Mesenchymal stem cell (in vitro differentiated cells and primary cell): ENCODE measurements at regions not wholly inside any gene's neighbourhood (a gene's known extent, or its start where the extent isn't known, plus 50 kb on each side); places are given as distances from the start of the nearest gene placed in this dataset.

Experiments used
- DNase-seq: peaks from one replicate; pipeline ENCODE4 v3.0.0-alpha.2; 2013
- H2AFZ ChIP-seq: one replicate; pipeline ENCODE4 v1.6.1; 2013; ENCODE audit warnings: low read depth, mild to moderate bottlenecking, control low read depth, inconsistent platforms, low read length, moderate library complexity
- H2AK5ac ChIP-seq: 2 replicates; pipeline ENCODE4 v1.6.1; 2013; ENCODE audit warnings: low read length, moderate library complexity, mild to moderate bottlenecking, inconsistent platforms; ENCODE audit not compliant: severe bottlenecking
- H2BK120ac ChIP-seq: one replicate; pipeline ENCODE4 v1.6.1; 2013; ENCODE audit warnings: low read depth, mild to moderate bottlenecking, inconsistent platforms, low read length, moderate library complexity
- H2BK12ac ChIP-seq, 2 experiments: one replicate each; pipeline ENCODE4 v1.6.1; 2013; ENCODE audit warnings: inconsistent platforms in 2 of 2, low read length in 2 of 2, mild to moderate bottlenecking in 2 of 2, moderate library complexity in 2 of 2, control low read depth in 1 of 2
- H2BK15ac ChIP-seq: one replicate; pipeline ENCODE4 v1.6.1; 2013; ENCODE audit warnings: mild to moderate bottlenecking, low read depth, inconsistent platforms; ENCODE audit not compliant: poor library complexity, severe bottlenecking
- H2BK5ac ChIP-seq: 2 replicates; pipeline ENCODE4 v1.6.1; 2013; ENCODE audit warnings: low read depth, mild to moderate bottlenecking, low read length, control low read depth, inconsistent platforms; ENCODE audit not compliant: poor library complexity, severe bottlenecking
- H3K14ac ChIP-seq, 2 experiments: one replicate each; pipeline ENCODE4 v1.6.1; 2013; ENCODE audit warnings: inconsistent platforms in 2 of 2, low read length in 2 of 2, control low read depth in 1 of 2, mild to moderate bottlenecking in 1 of 2, moderate library complexity in 1 of 2
- H3K18ac ChIP-seq, 2 experiments: one replicate each; pipeline ENCODE4 v1.6.1; 2013; ENCODE audit warnings: inconsistent platforms in 2 of 2, low read length in 2 of 2, control low read depth in 1 of 2, low read depth in 1 of 2, mild to moderate bottlenecking in 1 of 2
- H3K23ac ChIP-seq, 2 experiments: one replicate each; pipeline ENCODE4 v1.6.1; 2013; ENCODE audit warnings: inconsistent platforms in 2 of 2, low read length in 2 of 2, mild to moderate bottlenecking in 2 of 2, moderate library complexity in 2 of 2, control low read depth in 1 of 2
- H3K27ac ChIP-seq: 2 replicates; pipeline ENCODE4 v1.5.1; 2013; ENCODE audit warnings: mild to moderate bottlenecking, moderate library complexity, low read length, control low read depth, inconsistent platforms; ENCODE audit not compliant: poor library complexity, severe bottlenecking
- H3K27me3 ChIP-seq, 2 experiments: 2 replicates each; pipeline versions ENCODE4 v1.6.1 to v1.7.0; 2013; ENCODE audit warnings: low read length in 2 of 2, mild to moderate bottlenecking in 2 of 2, moderate library complexity in 2 of 2, control low read depth in 1 of 2, inconsistent platforms in 1 of 2; ENCODE audit not compliant: control insufficient read depth in 1 of 2, insufficient read depth in 1 of 2
- H3K36me3 ChIP-seq, 2 experiments: 2 replicates each; pipeline versions ENCODE4 v1.6.1 to v1.7.0; 2013; ENCODE audit warnings: low read length in 2 of 2, control low read depth in 1 of 2, inconsistent platforms in 1 of 2, low read depth in 1 of 2, mild to moderate bottlenecking in 1 of 2; ENCODE audit not compliant: insufficient read depth in 2 of 2, control insufficient read depth in 1 of 2
- H3K4ac ChIP-seq, 2 experiments: one replicate each; pipeline ENCODE4 v1.6.1; 2013; ENCODE audit warnings: inconsistent platforms in 2 of 2, low read length in 2 of 2, mild to moderate bottlenecking in 2 of 2, moderate library complexity in 2 of 2, control low read depth in 1 of 2, low read depth in 1 of 2
- H3K4me1 ChIP-seq: 2 replicates; pipeline ENCODE4 v1.6.1; 2013; ENCODE audit warnings: low read depth, low read length, control low read depth; ENCODE audit not compliant: control insufficient read depth, insufficient read depth
- H3K4me2 ChIP-seq: 2 replicates; pipeline ENCODE4 v1.6.1; 2013; ENCODE audit warnings: low read length, mild to moderate bottlenecking, inconsistent platforms; ENCODE audit not compliant: poor library complexity, severe bottlenecking
- H3K4me3 ChIP-seq, 2 experiments: 2 replicates each; pipeline versions ENCODE4 v1.5.1 to v1.7.0; 2013; ENCODE audit warnings: low read length in 2 of 2, mild to moderate bottlenecking in 2 of 2, control low read depth in 1 of 2, low read depth in 1 of 2; ENCODE audit not compliant: insufficient read depth in 1 of 2
- H3K79me1 ChIP-seq: replicated peaks from 2 replicates; pipeline ENCODE4 v1.6.1; 2013; ENCODE audit warnings: mild to moderate bottlenecking, control low read depth, low read length, inconsistent platforms; ENCODE audit not compliant: poor library complexity, severe bottlenecking
- H3K9ac ChIP-seq: 2 replicates; pipeline ENCODE4 v1.7.0; 2013; ENCODE audit warnings: mild to moderate bottlenecking, low read length, moderate library complexity
- H3K9me3 ChIP-seq: 2 replicates; pipeline ENCODE4 v1.7.0; 2013; ENCODE audit warnings: mild to moderate bottlenecking, low read length; ENCODE audit not compliant: control insufficient read depth
- H4K8ac ChIP-seq: one replicate; pipeline ENCODE4 v1.6.1; 2013; ENCODE audit warnings: inconsistent platforms, mild to moderate bottlenecking, low read length, moderate library complexity
- H4K91ac ChIP-seq: one replicate; pipeline ENCODE4 v1.6.1; 2013; ENCODE audit warnings: mild to moderate bottlenecking, low read length, inconsistent platforms
- WGBS: methylation state at CpG from one replicate; pipeline ENCODE4 v1.1.7; 2013; ENCODE audit warnings: mixed read lengths; 5-methylcytosine and 5-hydroxymethylcytosine counted together

DNA sequence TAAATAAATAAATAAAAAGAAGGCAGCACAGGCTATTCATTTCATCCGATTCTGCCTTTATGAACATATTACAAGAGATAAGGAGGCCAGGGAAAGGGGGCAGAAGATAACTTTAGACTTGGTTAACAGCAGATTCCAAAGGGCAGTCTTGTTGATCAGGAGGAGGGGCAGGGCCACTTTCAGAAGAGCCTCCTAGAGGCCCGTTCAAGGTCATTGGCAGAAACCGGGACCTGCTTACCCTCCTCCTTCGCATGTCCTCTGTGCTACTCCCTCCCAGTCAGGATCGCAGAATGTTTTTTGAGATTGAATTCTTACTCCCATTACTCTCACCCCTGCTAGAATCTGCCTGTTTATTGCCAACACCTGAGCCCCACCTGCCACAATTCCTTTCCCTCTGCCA, 217.0 kb upstream of the IPO5 start:
- no peak for DNase-seq
- Histone ChIP-seq H3K9ac (no peak overlapping the region), H3K4me3 (no peak overlapping the region), H2BK15ac (no peak overlapping the region), H2AK5ac (no peak overlapping the region), H3K4ac (no peak overlapping the region), H3K4me1 (no peaks in the 10 kb centered on the region), H3K14ac (no peak overlapping the region), H3K27ac (no peak overlapping the region), H3K79me1 (no peaks in the 10 kb centered on the region), H3K27me3 (no peaks in the 10 kb centered on the region), H4K91ac (no peak overlapping the region), H3K23ac (no peak overlapping the region), H3K18ac (no peak overlapping the region), H2BK120ac (no peak overlapping the region), H3K36me3 (no peaks in the 10 kb centered on the region), H3K9me3 (no peaks in the 10 kb centered on the region), H2BK12ac (no peak overlapping the region), H2AFZ (no peak overlapping the region), H3K4me2 (no peak overlapping the region), H2BK5ac (no peak overlapping the region), H4K8ac (no peak overlapping the region)
- WGBS = 96% methylated on average over 5 of the region's 5 CpGs

GRCh38 chr13:97742084-97742483, 211.4 kb upstream of the IPO5 start:
- H3K4me3 ChIP-seq = no peak overlapping the region
- H2AFZ ChIP-seq = no peak overlapping the region
- DNase-seq = no peak
- H3K4me2 ChIP-seq = no peak overlapping the region
- H2BK120ac ChIP-seq = no peak overlapping the region
- no peaks in the 10 kb centered on the region for H3K4me1 ChIP-seq
- no peak overlapping the region for H3K18ac ChIP-seq
- H4K8ac ChIP-seq = no peak overlapping the region
- no peaks in the 10 kb centered on the region for H3K36me3 ChIP-seq
- no peak overlapping the region for H3K9ac ChIP-seq
- no peak overlapping the region for H3K23ac ChIP-seq
- WGBS = 93% methylated on average over 1 of the region's 2 CpGs
- H3K9me3 ChIP-seq = no peaks in the 10 kb centered on the region
- H3K79me1 ChIP-seq = no peaks in the 10 kb centered on the region
- no peaks in the 10 kb centered on the region for H3K27me3 ChIP-seq
- H2AK5ac ChIP-seq = no peak overlapping the region
- no peak overlapping the region for H2BK5ac ChIP-seq
- no peak overlapping the region for H4K91ac ChIP-seq
- no peak overlapping the region for H3K14ac ChIP-seq
- no peak overlapping the region for H3K4ac ChIP-seq
- no peak overlapping the region for H2BK15ac ChIP-seq
- no peak overlapping the region for H2BK12ac ChIP-seq
- H3K27ac ChIP-seq = no peak overlapping the region

- H2BK12ac ChIP-seq = no peak overlapping the region
- H3K27ac ChIP-seq = no peak overlapping the region
- no peaks in the 10 kb centered on the region for H3K36me3 ChIP-seq
- H3K27me3 ChIP-seq = no peaks in the 10 kb centered on the region
- WGBS = 71% methylated on average over 3 of the region's 3 CpGs
- H2BK5ac ChIP-seq = no peak overlapping the region
- H3K4me3 ChIP-seq = no peak overlapping the region
- H2BK120ac ChIP-seq = peak overlapping the region; percentile 34
- no peaks in the 10 kb centered on the region for H3K79me1 ChIP-seq
- no peak overlapping the region for H3K23ac ChIP-seq
- no peak overlapping the region for H2BK15ac ChIP-seq
- no peak overlapping the region for H3K18ac ChIP-seq
- no peak overlapping the region for H3K9ac ChIP-seq
- no peak overlapping the region for H2AK5ac ChIP-seq
- no peaks in the 10 kb centered on the region for H3K9me3 ChIP-seq
- no peak overlapping the region for H3K4ac ChIP-seq
- no peak overlapping the region for H2AFZ ChIP-seq
- H4K91ac ChIP-seq = no peak overlapping the region
- H3K14ac ChIP-seq = no peak overlapping the region
- peak; percentile 30 for DNase-seq
- H3K4me1 ChIP-seq = no peaks in the 10 kb centered on the region
- H3K4me2 ChIP-seq = peak overlapping the region; percentile 32
- no peak overlapping the region for H4K8ac ChIP-seq
These were observed 209.5 kb upstream of the IPO5 start for GRCh38 chr13:97743938-97744337.

- H3K27ac ChIP-seq = no peak overlapping the region
- no peak overlapping the region for H4K91ac ChIP-seq
- no peak overlapping the region for H2BK5ac ChIP-seq
- H3K27me3 ChIP-seq = no peaks in the 10 kb centered on the region
- H3K14ac ChIP-seq = no peak overlapping the region
- H3K4ac ChIP-seq = no peak overlapping the region
- H3K79me1 ChIP-seq = no peaks in the 10 kb centered on the region
- H2AK5ac ChIP-seq = no peak overlapping the region
- no peak overlapping the region for H3K18ac ChIP-seq
- H3K23ac ChIP-seq = no peak overlapping the region
- no peaks in the 10 kb centered on the region for H3K36me3 ChIP-seq
- no peak for DNase-seq
- H3K9me3 ChIP-seq = peaks cover 5% of the 10 kb centered on the region
- WGBS = 83% methylated on average over 6 of the region's 6 CpGs
- H3K9ac ChIP-seq = no peak overlapping the region
- no peak overlapping the region for H2BK12ac ChIP-seq
- H3K4me3 ChIP-seq = no peak overlapping the region
- H3K4me1 ChIP-seq = no peaks in the 10 kb centered on the region
- no peak overlapping the region for H3K4me2 ChIP-seq
- no peak overlapping the region for H2BK15ac ChIP-seq
- H2AFZ ChIP-seq = no peak overlapping the region
- H4K8ac ChIP-seq = no peak overlapping the region
- H2BK120ac ChIP-seq = no peak overlapping the region
These were observed 206.8 kb upstream of the IPO5 start for GRCh38 chr13:97746649-97747048.
